Loucy (cell line): ENCODE measurements at regions not wholly inside any gene's neighbourhood (a gene's known extent, or its start where the extent isn't known, plus 50 kb on each side); places are given as distances from the start of the nearest gene placed in this dataset.

Experiments used
- H2AFZ ChIP-seq: fragments of 200-600 bp; sonication (generic); 2 replicates; pipeline ENCODE4 v1.6.0; 2016; ENCODE audit warnings: antibody characterized with exemption, mild to moderate bottlenecking, low read length, moderate library complexity
- H3F3A ChIP-seq: fragments of 200-600 bp; 2 replicates; pipeline ENCODE4 v1.6.0; 2016; ENCODE audit warnings: antibody characterized with exemption, low read depth, mild to moderate bottlenecking
- H3K27me3 ChIP-seq: fragments of 200-600 bp; sonication (generic); 2 replicates; pipeline ENCODE4 v1.6.1; 2014; ENCODE audit warnings: low read length, mild to moderate bottlenecking; ENCODE audit not compliant: insufficient read depth, poor library complexity, severe bottlenecking
- H3K36me3 ChIP-seq: fragments of 200-600 bp; sonication (generic); 2 replicates; pipeline ENCODE4 v1.6.1; 2016; ENCODE audit warnings: low read length; ENCODE audit not compliant: insufficient read depth
- H3K4me1 ChIP-seq: fragments of 200-600 bp; sonication (generic); 2 replicates; pipeline ENCODE4 v1.5.1; 2014; ENCODE audit warnings: low read length, mild to moderate bottlenecking; ENCODE audit not compliant: insufficient read depth, poor library complexity, severe bottlenecking
- H3K4me2 ChIP-seq: fragments of 200-600 bp; sonication (generic); 2 replicates; pipeline ENCODE4 v1.6.0; 2014; ENCODE audit warnings: antibody characterized with exemption, low read length, low read depth, mild to moderate bottlenecking; ENCODE audit not compliant: poor library complexity, severe bottlenecking
- H3K4me3 ChIP-seq: fragments of 200-600 bp; sonication (generic); 2 replicates; pipeline ENCODE4 v1.5.1; 2014; ENCODE audit warnings: low read length, mild to moderate bottlenecking, mixed read lengths; ENCODE audit not compliant: poor library complexity, severe bottlenecking
- H3K79me2 ChIP-seq: fragments of 200-600 bp; sonication (generic); 2 replicates; pipeline ENCODE4 v1.6.1; 2014; ENCODE audit warnings: low read length; ENCODE audit not compliant: insufficient read depth
- H3K9ac ChIP-seq: fragments of 200-600 bp; sonication (generic); 2 replicates; pipeline ENCODE4 v1.6.0; 2014; ENCODE audit warnings: mild to moderate bottlenecking, low read depth, low read length, moderate library complexity; ENCODE audit not compliant: poor library complexity, severe bottlenecking
- H3K9me2 ChIP-seq: fragments of 200-600 bp; sonication (generic); replicated peaks from 2 replicates; pipeline ENCODE4 v1.6.1; 2016; ENCODE audit warnings: low read depth, low read length, mixed read lengths
- H3K9me3 ChIP-seq: fragments of 200-600 bp; sonication (generic); 2 replicates; pipeline ENCODE4 v1.6.1; 2014; ENCODE audit warnings: mild to moderate bottlenecking, antibody characterized with exemption, low read length, low read depth; ENCODE audit not compliant: insufficient read depth
- H4K20me1 ChIP-seq: fragments of 200-600 bp; sonication (generic); 2 replicates; pipeline ENCODE4 v1.6.0; 2014; ENCODE audit warnings: antibody characterized with exemption, low read length, mild to moderate bottlenecking; ENCODE audit not compliant: insufficient read depth, poor library complexity, severe bottlenecking
- EZH2phosphoT487 ChIP-seq: fragments of 200-600 bp; IDR thresholded peaks from 2 replicates; pipeline ENCODE4 v1.6.1; 2018; ENCODE audit warnings: antibody characterized with exemption, mild to moderate bottlenecking, moderate library complexity, borderline replicate concordance
- TF ChIP-seq, protein P1 (sequence below): fragments of 200-600 bp; sonication (generic); conservative IDR thresholded peaks from 2 replicates; pipeline ENCODE4 v1.5.1; 2014; ENCODE audit warnings: mild to moderate bottlenecking, antibody characterized with exemption, low read length

DNA sequence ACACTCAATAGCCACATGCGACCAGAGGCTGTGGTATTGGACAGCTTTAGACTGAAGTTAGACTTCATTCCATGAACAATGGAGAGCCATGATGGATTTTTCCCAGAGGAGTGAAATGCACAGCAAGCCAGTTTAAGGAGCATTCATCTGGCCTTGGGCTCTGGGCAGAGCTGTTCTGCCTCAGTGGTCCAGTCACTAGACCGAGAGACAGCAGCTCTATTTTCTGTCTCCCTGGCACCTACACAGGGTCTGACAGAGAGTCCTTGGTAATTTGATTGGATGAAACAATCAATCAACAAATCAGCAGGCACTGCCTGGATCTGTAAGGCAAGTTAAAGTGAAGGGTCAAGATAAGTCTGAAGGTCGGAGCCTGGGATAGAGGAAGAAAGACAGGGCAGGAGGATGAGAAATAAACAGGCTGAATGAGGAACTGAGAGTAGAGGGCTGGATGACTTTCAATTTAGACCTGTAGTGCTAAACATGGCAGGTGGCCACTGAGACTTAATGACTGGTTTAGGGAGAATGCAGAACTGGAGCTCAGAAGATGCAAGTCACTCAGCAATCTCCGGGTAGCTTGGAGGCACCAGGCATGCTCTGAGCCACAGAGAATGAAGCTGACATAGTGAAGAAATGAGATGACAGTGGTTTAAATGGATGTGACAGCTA lies 98.5 kb upstream of the SLC25A36 start:
- TF ChIP-seq EZH2phosphoT487: no peak
- TF ChIP-seq, protein P1, sequence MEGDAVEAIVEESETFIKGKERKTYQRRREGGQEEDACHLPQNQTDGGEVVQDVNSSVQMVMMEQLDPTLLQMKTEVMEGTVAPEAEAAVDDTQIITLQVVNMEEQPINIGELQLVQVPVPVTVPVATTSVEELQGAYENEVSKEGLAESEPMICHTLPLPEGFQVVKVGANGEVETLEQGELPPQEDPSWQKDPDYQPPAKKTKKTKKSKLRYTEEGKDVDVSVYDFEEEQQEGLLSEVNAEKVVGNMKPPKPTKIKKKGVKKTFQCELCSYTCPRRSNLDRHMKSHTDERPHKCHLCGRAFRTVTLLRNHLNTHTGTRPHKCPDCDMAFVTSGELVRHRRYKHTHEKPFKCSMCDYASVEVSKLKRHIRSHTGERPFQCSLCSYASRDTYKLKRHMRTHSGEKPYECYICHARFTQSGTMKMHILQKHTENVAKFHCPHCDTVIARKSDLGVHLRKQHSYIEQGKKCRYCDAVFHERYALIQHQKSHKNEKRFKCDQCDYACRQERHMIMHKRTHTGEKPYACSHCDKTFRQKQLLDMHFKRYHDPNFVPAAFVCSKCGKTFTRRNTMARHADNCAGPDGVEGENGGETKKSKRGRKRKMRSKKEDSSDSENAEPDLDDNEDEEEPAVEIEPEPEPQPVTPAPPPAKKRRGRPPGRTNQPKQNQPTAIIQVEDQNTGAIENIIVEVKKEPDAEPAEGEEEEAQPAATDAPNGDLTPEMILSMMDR: no peak
- H3K9me2 ChIP-seq: no peaks in the 10 kb centered on the region
- no peaks in the 10 kb centered on the region for H3K79me2 ChIP-seq
- no peaks in the 10 kb centered on the region for H3F3A ChIP-seq
- peaks cover 9% of the 10 kb centered on the region for H3K4me1 ChIP-seq
- no peaks in the 10 kb centered on the region for H4K20me1 ChIP-seq
- no peak overlapping the region for H3K4me2 ChIP-seq
- H3K9me3 ChIP-seq: no peaks in the 10 kb centered on the region
- peaks cover 5% of the 10 kb centered on the region for H3K27me3 ChIP-seq
- no peak overlapping the region for H3K4me3 ChIP-seq
- no peak overlapping the region for H2AFZ ChIP-seq
- no peaks in the 10 kb centered on the region for H3K36me3 ChIP-seq
- H3K9ac ChIP-seq: no peak overlapping the region

DNA sequence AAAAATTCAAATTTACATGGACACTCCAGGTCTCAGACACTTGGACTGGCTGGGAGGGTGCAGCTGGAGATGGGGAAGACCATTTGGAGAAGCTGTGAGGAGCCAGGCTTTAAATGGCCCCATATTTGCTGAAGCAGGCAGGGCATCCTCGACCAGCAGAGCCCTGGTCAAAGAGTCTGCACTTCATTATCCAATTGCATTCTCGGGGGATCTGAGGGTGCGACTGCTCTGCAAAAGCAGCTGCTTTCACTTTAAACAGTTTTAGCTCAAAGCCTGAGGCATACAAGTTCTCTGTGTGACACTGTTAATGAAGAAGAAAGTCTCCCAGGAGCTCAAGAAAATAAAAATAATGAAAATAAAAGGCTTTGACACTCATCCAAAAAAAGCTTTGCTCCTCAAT lies 98.0 kb upstream of the SLC25A36 start:
- Histone ChIP-seq H3K4me1 (peaks cover 9% of the 10 kb centered on the region), H3K9me2 (no peaks in the 10 kb centered on the region), H3K4me3 (no peak overlapping the region), H3K36me3 (no peaks in the 10 kb centered on the region), H3K9me3 (no peaks in the 10 kb centered on the region), H3F3A (no peaks in the 10 kb centered on the region), H2AFZ (no peak overlapping the region), H3K27me3 (peaks cover 5% of the 10 kb centered on the region), H3K79me2 (no peaks in the 10 kb centered on the region), H3K4me2 (no peak overlapping the region), H4K20me1 (no peaks in the 10 kb centered on the region), H3K9ac (no peak overlapping the region)
- TF ChIP-seq, protein P1: no peak
- TF ChIP-seq EZH2phosphoT487: no peak

DNA sequence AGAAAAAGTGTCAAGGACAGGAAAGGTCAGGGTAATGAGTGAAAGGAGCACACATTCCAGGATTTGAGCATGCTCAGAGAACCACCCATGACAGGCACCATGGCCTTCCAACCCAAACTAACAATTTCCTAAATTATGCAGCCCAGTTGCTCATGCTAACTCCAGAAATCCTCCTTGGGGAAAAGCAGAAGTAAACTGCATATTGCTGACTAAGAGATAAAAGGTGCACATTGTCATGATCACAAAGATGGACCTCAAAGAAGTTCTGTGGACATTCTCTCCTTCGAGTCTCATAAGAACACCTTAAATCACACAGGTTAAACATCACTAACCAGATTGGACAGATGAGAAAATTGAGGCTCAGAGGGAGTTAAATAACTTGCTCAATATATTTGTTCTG lies 97.6 kb upstream of the SLC25A36 start:
- Histone ChIP-seq H3K4me1 (peaks cover 9% of the 10 kb centered on the region), H3K79me2 (no peaks in the 10 kb centered on the region), H3K27me3 (peaks cover 5% of the 10 kb centered on the region), H3K9ac (no peak overlapping the region), H3K4me2 (no peak overlapping the region), H3K36me3 (no peaks in the 10 kb centered on the region), H3K9me3 (no peaks in the 10 kb centered on the region), H4K20me1 (no peaks in the 10 kb centered on the region), H2AFZ (no peak overlapping the region), H3K4me3 (no peak overlapping the region), H3K9me2 (no peaks in the 10 kb centered on the region), H3F3A (no peaks in the 10 kb centered on the region)
- TF ChIP-seq EZH2phosphoT487: no peak
- TF ChIP-seq, protein P1: no peak
